Progenitor cell of endocrine pancreas (in vitro differentiated cells): ENCODE measurements at regions not wholly inside any gene's neighbourhood (a gene's known extent, or its start where the extent isn't known, plus 50 kb on each side); places are given as distances from the start of the nearest gene placed in this dataset.

Experiments used
- DNase-seq: peaks from one replicate; pipeline ENCODE4 v3.0.0; 2021; ENCODE audit warnings: low spot score; ENCODE audit not compliant: unreplicated experiment
- H3K27ac Mint-ChIP-seq: 2 replicates; pipeline ENCODE4 v1.8.0; 2021; ENCODE audit warnings: mild to moderate bottlenecking, moderate library complexity, mixed read lengths
- H3K27me3 Mint-ChIP-seq: 2 replicates; pipeline ENCODE4 v1.8.0; 2021; ENCODE audit warnings: mixed read lengths
- H3K36me3 Mint-ChIP-seq: 2 replicates; pipeline ENCODE4 v1.8.0; 2022; ENCODE audit warnings: mixed read lengths; ENCODE audit not compliant: insufficient read depth
- H3K4me1 Mint-ChIP-seq: 2 replicates; pipeline ENCODE4 v1.8.0; 2021; ENCODE audit warnings: low read depth, mixed read lengths
- H3K4me3 Mint-ChIP-seq: 2 replicates; pipeline ENCODE4 v1.8.0; 2021; ENCODE audit warnings: low read depth, mild to moderate bottlenecking, moderate library complexity, mixed read lengths
- H3K9me3 Mint-ChIP-seq: 2 replicates; pipeline ENCODE4 v1.8.0; 2021; ENCODE audit warnings: low read depth, mixed read lengths
- CTCF ChIP-seq: fragments of 200-600 bp; sonication (generic); IDR thresholded peaks from one replicate; pipeline ENCODE4 v1.5.0; 2021; ENCODE audit warnings: antibody characterized with exemption, mild to moderate bottlenecking; ENCODE audit not compliant: unreplicated experiment

- H3K9me3 Mint-ChIP-seq: no peaks in the 10 kb centered on the region
- H3K27ac Mint-ChIP-seq: no peak overlapping the region
- TF ChIP-seq CTCF: no peak
- H3K36me3 Mint-ChIP-seq: no peaks in the 10 kb centered on the region
- H3K4me3 Mint-ChIP-seq: no peak overlapping the region
- no peaks in the 10 kb centered on the region for H3K27me3 Mint-ChIP-seq
- no peaks in the 10 kb centered on the region for H3K4me1 Mint-ChIP-seq
- no peak for DNase-seq
Observed at GRCh38 chr5:106699198-106699597, 971.5 kb downstream of the EFNA5 start.

- Mint-ChIP-seq H3K4me3 (no peak overlapping the region), H3K9me3 (no peaks in the 10 kb centered on the region), H3K4me1 (no peaks in the 10 kb centered on the region), H3K27me3 (no peaks in the 10 kb centered on the region), H3K36me3 (no peaks in the 10 kb centered on the region), H3K27ac (no peak overlapping the region)
- no peak for DNase-seq
- no peak for TF ChIP-seq CTCF
Observed at GRCh38 chr5:106698169-106698568, 972.6 kb downstream of the EFNA5 start.

- TF ChIP-seq CTCF: no peak
- no peaks in the 10 kb centered on the region for H3K27me3 Mint-ChIP-seq
Observed at GRCh38 chr5:106691701-106692100, 979.0 kb downstream of the EFNA5 start.

GRCh38 chr5:106690585-106690984, 980.2 kb downstream of the EFNA5 start:
- no peak overlapping the region for H3K4me3 Mint-ChIP-seq
- no peaks in the 10 kb centered on the region for H3K9me3 Mint-ChIP-seq
- no peaks in the 10 kb centered on the region for H3K36me3 Mint-ChIP-seq
- DNase-seq: no peak
- no peaks in the 10 kb centered on the region for H3K27me3 Mint-ChIP-seq
- no peak for TF ChIP-seq CTCF
- H3K4me1 Mint-ChIP-seq: no peaks in the 10 kb centered on the region
- H3K27ac Mint-ChIP-seq: no peak overlapping the region

More at GRCh38 chr5:106691701-106692100, 979.0 kb downstream of the EFNA5 start:
- no peaks in the 10 kb centered on the region for H3K36me3 Mint-ChIP-seq
- H3K9me3 Mint-ChIP-seq: no peaks in the 10 kb centered on the region
- no peaks in the 10 kb centered on the region for H3K4me1 Mint-ChIP-seq
- no peak for DNase-seq
- H3K27ac Mint-ChIP-seq: no peak overlapping the region
- no peak overlapping the region for H3K4me3 Mint-ChIP-seq

GRCh38 chr5:106680330-106680729, 990.4 kb downstream of the EFNA5 start:
- Mint-ChIP-seq H3K9me3 (peaks cover 12% of the 10 kb centered on the region), H3K27ac (no peak overlapping the region), H3K4me1 (peaks cover 3% of the 10 kb centered on the region), H3K27me3 (no peaks in the 10 kb centered on the region), H3K36me3 (peaks cover 1% of the 10 kb centered on the region), H3K4me3 (no peak overlapping the region)
- TF ChIP-seq CTCF: no peak
- no peak for DNase-seq
